ENCODE measurements at regions not wholly inside any gene's neighbourhood (a gene's known extent, or its start where the extent isn't known, plus 50 kb on each side); places are given as distances from the start of the nearest gene placed in this dataset.

DNA sequence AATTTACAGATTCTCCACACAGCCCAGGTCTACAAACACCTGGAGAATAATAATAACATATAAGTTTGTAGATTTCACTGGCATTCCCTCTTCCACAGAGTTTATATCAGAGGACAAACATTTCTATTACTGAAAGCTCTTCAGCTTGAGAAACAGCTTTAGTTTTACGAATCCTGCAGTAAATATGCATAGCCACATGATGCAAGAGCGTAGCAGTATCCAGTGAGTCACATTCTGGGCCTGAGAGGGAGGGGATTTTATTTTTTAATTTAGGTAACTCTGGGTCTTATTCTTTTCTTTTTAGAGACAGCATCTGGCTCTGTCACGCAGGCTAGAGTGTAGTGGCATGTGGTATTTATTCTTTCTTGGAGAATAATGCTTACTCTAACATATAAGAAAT is 1002.8 kb downstream of the TRHDE start:
- TF ChIP-seq EZH2 (optimal IDR thresholded peaks at IDR 0.05; ENCODE audit: low read depth, low read length) (no peak), CTCF (IDR thresholded peaks at IDR 0.05; ENCODE audit: low read length) (no peak)

Data from MM.1S (cell line).